ENCODE measurements at regions not wholly inside any gene's neighbourhood (a gene's known extent, or its start where the extent isn't known, plus 50 kb on each side); places are given as distances from the start of the nearest gene placed in this dataset.

DNA sequence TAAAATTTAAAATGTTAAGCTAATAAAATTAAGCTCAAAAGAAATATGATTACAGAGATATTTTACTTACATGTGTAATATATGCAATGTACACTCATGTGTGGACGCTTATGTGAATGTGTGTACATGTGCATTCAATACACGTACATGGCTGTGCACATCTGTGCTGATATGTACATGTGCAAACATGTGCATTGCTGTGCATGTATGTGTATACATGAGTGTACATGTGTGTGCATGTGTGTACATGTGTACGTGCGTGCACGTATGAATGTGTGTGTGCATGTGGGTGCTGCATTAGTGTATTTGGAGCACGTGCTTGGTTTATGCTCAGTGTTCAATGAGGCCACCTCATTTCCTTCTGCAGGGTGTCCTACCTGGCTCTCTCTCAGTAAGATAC, 88.2 kb upstream of the TMEM18 start:
- no peak for DNase-seq
- Histone ChIP-seq H3K27me3 (peaks cover 4% of the 10 kb centered on the region; the same call in 1 of the 2 replicates), H3K9me3 (replicated peaks) (no peaks in the 10 kb centered on the region), H3K36me3 (no peaks in the 10 kb centered on the region), H3K4me1 (no peaks in the 10 kb centered on the region), H3K4me3 (no peak overlapping the region), H3K27ac (no peak overlapping the region)

DNA sequence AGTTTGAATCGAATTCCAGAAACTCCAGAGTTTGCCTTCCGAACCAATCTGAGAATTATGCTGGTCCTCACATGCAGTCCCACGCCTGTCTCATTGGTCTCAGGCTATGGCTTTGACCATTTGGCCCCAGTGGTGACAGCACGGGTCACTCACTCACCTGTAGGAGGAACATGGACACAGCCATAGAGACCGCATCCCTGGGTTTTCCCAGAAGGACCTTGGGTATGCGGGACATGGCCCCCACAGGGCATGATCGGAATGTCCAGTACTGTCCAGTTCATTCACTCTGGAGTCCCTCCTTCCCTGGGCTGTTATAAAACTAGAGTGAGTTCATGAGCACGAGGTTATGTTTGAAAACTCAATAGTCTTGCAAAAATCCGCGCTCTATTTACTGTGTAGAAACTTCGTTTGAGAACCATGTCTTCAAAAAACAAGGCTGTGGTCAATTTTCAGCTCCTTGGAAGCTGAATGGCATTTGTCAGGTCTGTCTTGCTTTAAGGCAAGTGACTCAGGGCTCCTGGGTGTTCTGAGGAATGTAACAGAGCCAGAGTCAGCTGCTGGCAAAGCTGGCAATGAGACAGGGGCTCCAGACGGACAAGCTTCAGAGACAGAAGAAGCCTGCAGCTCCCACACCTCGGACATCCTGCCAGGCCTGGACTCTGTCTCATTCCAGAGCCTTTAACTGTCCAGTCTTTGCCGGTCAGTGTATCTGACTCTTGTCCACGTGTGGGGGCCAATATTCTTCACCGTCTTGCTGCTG, 86.7 kb upstream of the TMEM18 start:
- H3K36me3 ChIP-seq = no peaks in the 10 kb centered on the region
- no peak for DNase-seq
- H3K27ac ChIP-seq = no peak overlapping the region
- H3K27me3 ChIP-seq = peaks cover 4% of the 10 kb centered on the region; the same call in 1 of the 2 replicates
- no peak overlapping the region for H3K4me3 ChIP-seq
- no peaks in the 10 kb centered on the region for H3K4me1 ChIP-seq
- no peaks in the 10 kb centered on the region for H3K9me3 ChIP-seq (replicated peaks)

DNA sequence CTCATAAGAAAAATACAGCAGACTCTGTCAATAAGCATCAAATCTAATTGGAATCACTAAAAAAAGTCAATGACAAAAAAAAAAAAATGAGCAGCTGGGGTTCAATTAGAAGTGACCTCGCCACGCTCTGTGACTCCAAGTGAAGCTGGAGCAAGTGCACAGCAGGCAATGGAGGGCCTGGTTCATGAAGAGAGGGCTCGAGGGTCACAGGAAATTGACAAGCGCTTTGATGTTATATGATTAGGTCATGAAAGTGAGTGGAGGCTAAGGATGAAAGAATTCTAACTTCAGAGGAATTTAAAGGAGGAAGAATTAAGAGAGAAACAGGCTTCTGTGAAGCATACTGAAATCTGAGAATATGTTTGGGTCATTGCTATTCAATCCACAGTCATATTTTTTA, 85.4 kb upstream of the TMEM18 start:
- Histone ChIP-seq H3K36me3 (no peaks in the 10 kb centered on the region), H3K4me3 (no peak overlapping the region), H3K27ac (no peak overlapping the region), H3K4me1 (no peaks in the 10 kb centered on the region), H3K9me3 (replicated peaks) (no peaks in the 10 kb centered on the region), H3K27me3 (peaks cover 4% of the 10 kb centered on the region; the same call in 1 of the 2 replicates)
- no peak for DNase-seq

DNA sequence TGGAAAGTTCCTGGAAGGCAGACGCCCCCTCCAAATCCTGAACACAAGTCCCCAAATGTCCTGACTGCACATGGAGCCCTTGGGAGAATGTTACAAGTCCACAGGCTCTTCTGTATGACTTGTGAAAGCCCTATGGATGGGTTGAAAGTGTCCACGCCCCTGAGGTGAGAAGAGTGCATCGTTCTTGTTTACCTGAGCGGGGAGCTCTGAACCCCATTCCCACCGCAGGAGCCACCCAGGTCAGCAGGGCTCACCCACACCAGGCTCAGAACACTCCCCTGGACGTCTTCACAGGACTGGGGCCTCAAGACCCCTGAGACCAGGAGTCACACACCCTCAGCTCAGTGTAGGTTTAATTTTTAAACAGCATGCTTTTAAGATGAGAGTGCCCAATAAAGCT, 84.2 kb upstream of the TMEM18 start:
- Histone ChIP-seq H3K27me3 (no peaks in the 10 kb centered on the region), H3K4me3 (no peak overlapping the region), H3K36me3 (no peaks in the 10 kb centered on the region), H3K27ac (no peak overlapping the region), H3K9me3 (replicated peaks) (no peaks in the 10 kb centered on the region), H3K4me1 (no peaks in the 10 kb centered on the region)
- DNase-seq = no peak

DNA sequence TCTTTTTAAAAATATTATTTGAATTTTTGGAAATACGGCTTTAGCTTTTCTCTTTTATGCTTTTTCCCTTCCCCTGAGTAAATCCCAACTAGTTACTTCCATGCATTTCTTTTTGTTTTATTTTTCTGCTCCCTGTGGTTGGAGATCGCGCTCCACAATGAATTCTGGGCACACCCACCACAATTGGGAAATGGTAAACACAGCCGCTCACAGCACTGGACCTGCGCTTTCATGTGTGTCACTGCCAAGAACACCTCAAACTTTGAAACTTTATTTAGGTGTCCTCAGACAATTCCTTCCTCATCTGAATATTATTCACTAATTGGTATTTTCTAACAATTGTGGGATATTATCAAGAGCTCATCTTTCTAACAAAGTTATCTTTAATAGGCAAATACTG, 82.8 kb upstream of the TMEM18 start:
- Histone ChIP-seq H3K9me3 (replicated peaks) (no peaks in the 10 kb centered on the region), H3K4me1 (no peaks in the 10 kb centered on the region), H3K27ac (no peak overlapping the region), H3K36me3 (no peaks in the 10 kb centered on the region), H3K27me3 (no peaks in the 10 kb centered on the region), H3K4me3 (no peak overlapping the region)
- DNase-seq = no peak

DNA sequence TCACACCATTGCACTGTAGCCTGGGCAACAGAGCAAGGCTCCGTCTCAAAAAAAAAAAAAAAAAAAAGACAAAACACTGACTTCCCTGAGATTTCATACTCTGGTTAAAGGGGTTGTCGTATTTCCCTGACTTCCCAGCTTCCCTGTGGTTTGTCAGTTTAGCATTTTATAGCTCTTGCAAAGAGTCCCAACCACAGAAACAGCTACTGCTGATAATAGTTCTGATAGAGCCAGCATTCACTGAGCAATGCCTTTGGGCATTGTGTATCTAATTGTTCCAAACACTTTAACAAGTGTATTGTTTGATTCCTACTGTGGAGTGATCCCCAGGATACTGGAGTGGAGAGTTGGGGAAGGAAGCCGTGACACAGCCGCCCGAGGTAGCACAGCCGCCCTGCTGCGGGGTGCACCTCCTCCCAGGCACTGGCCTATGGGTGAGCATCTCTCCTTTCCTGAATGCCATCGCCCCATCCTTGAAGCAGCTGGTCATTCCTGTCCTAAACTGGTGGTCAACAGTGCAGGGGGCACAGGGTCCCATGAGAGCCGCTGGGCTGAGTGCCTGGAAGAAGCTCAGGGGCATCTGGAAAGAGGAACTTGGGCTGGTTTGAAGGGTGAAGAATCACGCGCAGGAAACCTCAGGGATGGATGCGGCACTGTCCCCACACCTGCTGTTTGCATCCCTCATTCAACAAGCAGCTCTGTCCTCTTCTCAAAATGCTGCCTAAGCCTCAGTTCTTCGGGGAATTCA, 81.0 kb upstream of the TMEM18 start:
- Histone ChIP-seq H3K27me3 (no peaks in the 10 kb centered on the region), H3K36me3 (no peaks in the 10 kb centered on the region)
- DNase-seq = no peak

DNA sequence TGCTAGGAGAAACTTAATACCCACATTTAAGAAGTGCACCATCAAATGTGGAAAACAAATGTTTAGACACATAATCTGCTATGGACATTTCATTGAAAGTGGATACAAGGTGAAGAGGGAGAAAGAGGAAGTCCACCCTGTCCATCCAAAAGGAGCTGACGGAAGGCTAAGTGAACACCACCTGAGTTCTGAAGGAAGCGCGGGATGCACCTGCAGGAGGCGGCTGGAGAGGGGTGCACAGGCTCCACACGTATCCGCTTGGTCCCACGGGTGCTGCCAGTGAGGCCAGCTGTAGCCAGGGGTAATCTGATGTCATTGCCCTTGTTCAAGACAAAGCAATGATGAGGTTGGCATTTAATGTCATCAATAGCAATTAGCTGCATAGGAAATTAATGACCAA, 75.9 kb upstream of the TMEM18 start:
- no peak for DNase-seq
- Histone ChIP-seq H3K27me3 (no peaks in the 10 kb centered on the region), H3K4me3 (no peak overlapping the region), H3K4me1 (no peaks in the 10 kb centered on the region), H3K36me3 (no peaks in the 10 kb centered on the region), H3K27ac (no peak overlapping the region), H3K9me3 (replicated peaks) (no peaks in the 10 kb centered on the region)

More for the DNA sequence above, 81.0 kb upstream of the TMEM18 start:
- Histone ChIP-seq H3K4me3 (no peak overlapping the region), H3K9me3 (replicated peaks) (no peaks in the 10 kb centered on the region), H3K27ac (no peak overlapping the region), H3K4me1 (no peaks in the 10 kb centered on the region)

DNA sequence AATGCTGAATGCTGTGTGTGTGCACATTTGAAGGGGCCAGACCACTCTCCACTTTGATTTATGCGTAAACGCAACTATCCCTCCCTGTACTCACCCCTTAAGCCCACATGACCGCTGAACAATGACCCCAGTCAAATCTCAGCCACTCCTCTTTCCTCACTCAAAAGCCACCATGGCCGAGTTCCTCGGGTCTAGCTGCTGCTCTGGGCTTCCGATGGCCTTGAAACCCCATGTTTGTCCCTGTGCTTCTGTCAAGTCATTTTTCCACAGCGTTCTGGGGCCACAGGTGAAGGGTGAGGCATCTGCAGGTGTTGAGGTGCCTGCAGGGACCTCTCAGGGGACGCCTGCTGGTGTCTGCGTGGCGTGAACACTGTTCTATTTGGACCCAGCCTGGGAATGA, 74.3 kb upstream of the TMEM18 start:
- Histone ChIP-seq H3K27me3 (no peaks in the 10 kb centered on the region), H3K36me3 (no peaks in the 10 kb centered on the region), H3K4me1 (no peaks in the 10 kb centered on the region), H3K9me3 (replicated peaks) (no peaks in the 10 kb centered on the region), H3K4me3 (no peak overlapping the region), H3K27ac (no peak overlapping the region)
- DNase-seq = no peak

DNA sequence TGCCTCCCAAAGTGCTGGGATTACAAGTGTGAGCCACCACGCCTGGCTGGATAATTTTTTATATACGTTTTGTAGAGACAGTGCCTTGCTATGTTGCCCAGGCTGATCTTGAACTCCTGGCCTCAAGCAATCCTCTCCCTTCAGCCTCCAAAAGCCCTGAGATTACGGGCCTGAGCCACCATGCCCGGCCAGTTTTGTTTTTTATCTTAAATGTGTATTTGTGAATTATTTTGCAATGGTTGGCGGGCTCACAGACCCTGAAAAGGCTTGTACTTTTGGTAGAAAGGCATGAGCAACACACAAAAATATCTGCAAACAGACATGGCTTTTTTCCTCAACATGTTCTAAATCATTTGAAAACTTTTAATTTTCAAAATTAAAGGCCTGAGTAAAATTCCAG, 73.4 kb upstream of the TMEM18 start:
- Histone ChIP-seq H3K4me3 (no peak overlapping the region), H3K4me1 (no peaks in the 10 kb centered on the region), H3K9me3 (replicated peaks) (no peaks in the 10 kb centered on the region; the same call in 1 of the 2 replicates), H3K27me3 (no peaks in the 10 kb centered on the region), H3K36me3 (no peaks in the 10 kb centered on the region), H3K27ac (no peak overlapping the region)
- no peak for DNase-seq

DNA sequence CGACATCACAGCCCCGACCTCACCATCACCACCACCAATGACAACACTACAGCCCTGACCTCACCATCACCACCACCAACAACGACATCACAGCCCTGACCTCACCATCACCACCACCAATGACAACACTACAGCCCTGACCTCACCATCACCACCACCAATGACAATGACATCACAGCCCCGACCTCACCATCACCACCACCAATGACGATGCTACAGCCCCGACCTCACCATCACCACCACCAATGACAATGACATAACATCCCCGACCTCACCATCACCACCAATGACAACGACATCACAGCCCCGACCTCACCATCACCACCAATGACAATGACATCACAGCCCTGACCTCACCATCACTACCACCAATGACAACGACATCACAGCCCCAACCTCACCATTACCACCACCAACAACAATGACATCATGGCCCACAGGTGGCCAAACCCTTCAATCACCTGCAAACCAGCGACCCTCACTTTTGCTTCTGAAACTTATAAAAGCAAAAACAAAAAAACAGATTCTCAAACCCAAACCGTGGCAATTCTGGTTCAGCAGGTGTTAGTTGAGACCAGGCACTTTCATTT, 70.7 kb upstream of the TMEM18 start:
- no peaks in the 10 kb centered on the region for H3K36me3 ChIP-seq
- H3K4me3 ChIP-seq = no peak overlapping the region
- no peak overlapping the region for H3K27ac ChIP-seq
- H3K4me1 ChIP-seq = no peaks in the 10 kb centered on the region
- no peak for DNase-seq
- no peaks in the 10 kb centered on the region; the same call in 1 of the 2 replicates for H3K9me3 ChIP-seq (replicated peaks)
- H3K27me3 ChIP-seq = no peaks in the 10 kb centered on the region

DNA sequence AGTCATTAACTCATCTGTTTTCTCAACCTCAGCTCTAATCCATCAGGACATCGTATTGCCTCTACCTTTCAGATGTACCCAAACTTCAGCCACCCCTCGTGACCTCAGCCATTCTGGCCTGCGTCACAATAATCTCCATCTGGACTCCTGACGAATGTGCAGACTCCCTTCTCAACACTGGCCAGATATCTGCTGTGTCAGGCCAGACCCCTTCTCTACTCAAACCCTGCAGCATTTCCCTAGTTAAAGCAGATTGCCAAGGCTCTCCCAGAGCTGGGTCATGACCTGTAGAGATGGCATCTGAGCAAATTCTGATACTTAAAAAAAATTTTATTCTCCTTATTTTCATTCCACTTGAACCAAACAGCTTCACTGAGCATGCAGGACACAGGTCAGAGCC, 69.5 kb upstream of the TMEM18 start:
- H3K4me1 ChIP-seq = no peaks in the 10 kb centered on the region
- H3K4me3 ChIP-seq = no peak overlapping the region
- no peaks in the 10 kb centered on the region for H3K36me3 ChIP-seq
- H3K27me3 ChIP-seq = no peaks in the 10 kb centered on the region
- no peaks in the 10 kb centered on the region; the same call in 1 of the 2 replicates for H3K9me3 ChIP-seq (replicated peaks)
- DNase-seq = no peak
- no peak overlapping the region for H3K27ac ChIP-seq

DNA sequence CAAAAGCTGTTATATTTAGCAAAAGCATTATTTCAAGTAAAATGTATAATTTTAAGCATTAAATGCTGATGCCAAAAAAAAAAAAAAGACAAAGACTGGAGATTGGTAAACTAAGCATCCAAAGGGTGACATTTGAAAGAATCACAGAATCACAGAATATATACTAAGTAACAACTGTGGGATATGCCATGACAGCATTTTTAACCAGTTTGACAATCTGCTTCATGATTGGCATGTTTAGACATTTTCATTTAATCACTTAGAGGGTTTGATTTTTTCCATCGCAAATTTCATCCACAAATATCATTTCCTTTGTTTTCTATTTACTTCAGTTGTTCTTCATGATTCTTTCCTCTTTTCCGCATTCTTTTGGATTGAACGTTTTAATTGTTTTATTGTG, 66.9 kb upstream of the TMEM18 start:
- Histone ChIP-seq H3K27ac (no peak overlapping the region), H3K27me3 (no peaks in the 10 kb centered on the region), H3K4me1 (peaks cover 3% of the 10 kb centered on the region; the same call in 1 of the 2 replicates), H3K4me3 (no peak overlapping the region), H3K36me3 (no peaks in the 10 kb centered on the region), H3K9me3 (replicated peaks) (no peaks in the 10 kb centered on the region; the same call in 1 of the 2 replicates)
- DNase-seq = no peak

DNA sequence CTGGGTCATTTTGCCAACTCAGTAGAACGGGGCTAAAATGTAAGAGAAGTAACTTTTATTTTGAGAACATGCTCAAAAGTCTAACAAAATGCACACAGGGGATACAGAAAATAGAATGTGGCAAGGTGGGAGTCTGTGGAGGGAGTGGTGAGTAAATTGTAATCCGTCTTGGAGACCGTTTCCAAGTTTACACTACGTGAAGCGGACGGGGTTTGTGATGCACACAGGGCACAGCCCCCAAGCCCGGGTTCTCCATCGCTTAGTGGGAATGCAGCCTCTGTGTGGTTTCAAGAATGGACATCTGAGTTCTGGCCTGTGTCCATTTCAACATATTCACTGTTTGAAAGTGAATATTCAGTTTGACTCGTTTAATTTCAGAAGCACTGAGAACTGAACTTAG, 65.0 kb upstream of the TMEM18 start:
- Histone ChIP-seq H3K4me1 (peaks cover 4% of the 10 kb centered on the region; the same call in 1 of the 2 replicates), H3K9me3 (replicated peaks) (no peaks in the 10 kb centered on the region; the same call in 1 of the 2 replicates), H3K27ac (no peak overlapping the region), H3K4me3 (no peak overlapping the region), H3K36me3 (no peaks in the 10 kb centered on the region), H3K27me3 (no peaks in the 10 kb centered on the region)
- DNase-seq = no peak

DNA sequence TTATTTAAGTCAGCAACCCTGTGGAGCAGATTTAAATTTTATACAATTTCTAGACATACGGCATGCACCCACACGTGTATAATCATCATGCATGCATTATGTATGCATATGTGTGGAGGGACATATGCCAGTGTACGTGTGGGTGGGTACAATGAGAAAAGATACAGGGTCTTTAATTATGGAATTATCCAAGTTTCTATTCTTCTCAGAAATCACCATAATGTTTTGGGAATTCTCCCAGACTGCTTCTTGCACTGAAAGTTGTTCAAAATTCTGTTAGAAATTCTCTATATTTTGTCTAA, 63.9 kb upstream of the TMEM18 start:
- H3K4me1 ChIP-seq = peaks cover 4% of the 10 kb centered on the region; the same call in 1 of the 2 replicates
- peak overlapping the region; percentile 58 for H3K4me3 ChIP-seq
- no peak overlapping the region for H3K27ac ChIP-seq

More for the DNA sequence above, 63.9 kb upstream of the TMEM18 start:
- Histone ChIP-seq H3K27me3 (peaks cover 3% of the 10 kb centered on the region; the same call in 1 of the 2 replicates), H3K36me3 (no peaks in the 10 kb centered on the region), H3K9me3 (replicated peaks) (no peaks in the 10 kb centered on the region; the same call in 1 of the 2 replicates)
- DNase-seq = no peak

All from SJCRH30 (cell line).